IMR-90 (cell line): ENCODE measurements at regions not wholly inside any gene's neighbourhood (a gene's known extent, or its start where the extent isn't known, plus 50 kb on each side); places are given as distances from the start of the nearest gene placed in this dataset.

ENCODE experiments used
- ATAC-seq: fragments of 200-7000 bp; cut with Tn5 transposase; 2 replicates; pipeline ENCODE4 v1.9.1; 2020; ENCODE audit warnings: low read depth, mild to moderate bottlenecking, moderate library complexity
- BruUV-seq: library from RNA; stranded (reverse); fragments of 400-500 nt; replicated peaks from 2 replicates; lab custom pipeline; 2021; lab: Mats Ljungman, UMichigan
- CTCF ChIA-PET: fragments of 300-600 bp; formaldehyde crosslinking; extraction: SDS; loops from one replicate; lab custom pipeline; 2021; ENCODE audit warnings: antibody characterized with exemption; lab: Yijun Ruan, JAX
- POLR2A ChIA-PET: fragments of 300-600 bp; sonication (Branson Sonifier 250); formaldehyde crosslinking; loops from one replicate; lab custom pipeline; 2022; ENCODE audit warnings: antibody characterized with exemption; ENCODE audit not compliant: unreplicated experiment; lab: Charles Lee
- DNase-seq: peaks from one replicate; pipeline ENCODE4 v3.0.0; 2013
- H2AFZ ChIP-seq: replicated peaks from 2 replicates; pipeline ENCODE3; 2013; ENCODE audit warnings: low read length, mild to moderate bottlenecking; ENCODE audit not compliant: poor library complexity
- H2AK5ac ChIP-seq: 2 replicates; pipeline ENCODE4 v1.6.1; 2013; ENCODE audit warnings: low read depth, low read length, inconsistent platforms
- H2AK9ac ChIP-seq: replicated peaks from 2 replicates; pipeline ENCODE3; 2013; ENCODE audit warnings: mild to moderate bottlenecking, low read depth, low read length, moderate library complexity; ENCODE audit not compliant: poor library complexity
- H2BK120ac ChIP-seq: 2 replicates; pipeline ENCODE4 v1.6.1; 2013; ENCODE audit warnings: low read depth, low read length, inconsistent platforms
- H2BK15ac ChIP-seq: 3 replicates; pipeline ENCODE4 v1.6.1; 2013; ENCODE audit warnings: low read depth, low read length, inconsistent platforms
- H2BK20ac ChIP-seq: 2 replicates; pipeline ENCODE4 v1.6.1; 2013; ENCODE audit warnings: low read depth, mild to moderate bottlenecking, inconsistent platforms, low read length, moderate library complexity
- H2BK5ac ChIP-seq: 2 replicates; pipeline ENCODE4 v1.6.1; 2013; ENCODE audit warnings: mild to moderate bottlenecking, low read depth, low read length, inconsistent platforms; ENCODE audit not compliant: poor library complexity, severe bottlenecking
- H3K14ac ChIP-seq: replicated peaks from 2 replicates; pipeline ENCODE4 v1.6.1; 2013; ENCODE audit warnings: low read depth, low read length, inconsistent platforms
- H3K18ac ChIP-seq: 2 replicates; pipeline ENCODE4 v1.6.1; 2013; ENCODE audit warnings: low read depth, low read length, control low read depth
- H3K23ac ChIP-seq: 2 replicates; pipeline ENCODE4 v1.6.1; 2013; ENCODE audit warnings: low read depth, low read length, inconsistent platforms
- H3K27ac ChIP-seq: 2 replicates; pipeline ENCODE4 v1.5.1; 2013; ENCODE audit warnings: mild to moderate bottlenecking, control low read depth, low read length; ENCODE audit not compliant: insufficient read depth
- H3K27me3 ChIP-seq: 2 replicates; pipeline ENCODE4 v1.6.1; 2013; ENCODE audit warnings: low read length; ENCODE audit not compliant: control insufficient read depth, insufficient read depth
- H3K36me3 ChIP-seq: 2 replicates; pipeline ENCODE4 v1.6.1; 2013; ENCODE audit warnings: low read length, mixed read lengths; ENCODE audit not compliant: control insufficient read depth, insufficient read depth
- H3K4ac ChIP-seq: 2 replicates; pipeline ENCODE4 v1.6.1; 2013; ENCODE audit warnings: low read depth, low read length, inconsistent platforms
- H3K4me1 ChIP-seq: 2 replicates; pipeline ENCODE4 v1.6.1; 2013; ENCODE audit warnings: low read length, mixed read lengths; ENCODE audit not compliant: control insufficient read depth, insufficient read depth
- H3K4me2 ChIP-seq: 2 replicates; pipeline ENCODE4 v1.6.1; 2013; ENCODE audit warnings: low read depth, mild to moderate bottlenecking, control low read depth, low read length, moderate library complexity
- H3K4me3 ChIP-seq: 2 replicates; pipeline ENCODE4 v1.5.1; 2013; ENCODE audit warnings: low read depth, mild to moderate bottlenecking, control low read depth, low read length, moderate library complexity; ENCODE audit not compliant: insufficient read depth
- H3K56ac ChIP-seq: 2 replicates; pipeline ENCODE4 v1.6.1; 2013; ENCODE audit warnings: low read length, inconsistent platforms; ENCODE audit not compliant: insufficient read depth; ENCODE audit errors: extremely low read depth
- H3K79me1 ChIP-seq, 2 experiments: 2 replicates each; pipeline ENCODE4 v1.6.1; 2013; ENCODE audit warnings: low read length in 2 of 2, inconsistent platforms in 1 of 2, low read depth in 1 of 2
- H3K9ac ChIP-seq: 2 replicates; pipeline ENCODE4 v1.6.1; 2013; ENCODE audit warnings: low read depth, low read length, control low read depth
- H3K9me1 ChIP-seq: 2 replicates; pipeline ENCODE4 v1.6.1; 2013; ENCODE audit warnings: low read length, inconsistent platforms; ENCODE audit not compliant: insufficient read depth
- H3K9me3 ChIP-seq: 2 replicates; pipeline ENCODE4 v1.6.1; 2013; ENCODE audit warnings: low read length; ENCODE audit not compliant: control insufficient read depth, insufficient read depth
- H4K20me1 ChIP-seq: 2 replicates; pipeline ENCODE4 v1.6.1; 2013; ENCODE audit warnings: low read length, inconsistent platforms; ENCODE audit not compliant: insufficient read depth
- H4K5ac ChIP-seq: 2 replicates; pipeline ENCODE4 v1.6.1; 2013; ENCODE audit warnings: mild to moderate bottlenecking, low read depth, low read length, control low read depth
- H4K8ac ChIP-seq, 2 experiments: 2 replicates each; pipeline ENCODE4 v1.6.1; 2013; ENCODE audit warnings: low read depth in 2 of 2, low read length in 2 of 2, control low read depth in 1 of 2, inconsistent platforms in 1 of 2
- H4K91ac ChIP-seq: 2 replicates; pipeline ENCODE4 v1.6.1; 2013; ENCODE audit warnings: low read depth, low read length, inconsistent platforms; ENCODE audit not compliant: insufficient read depth
- MXI1 ChIP-seq: IDR thresholded peaks from 2 replicates; pipeline ENCODE4 v1.6.1; 2012; ENCODE audit warnings: low read depth, mild to moderate bottlenecking, low read length, moderate library complexity, borderline replicate concordance
- WGBS, 2 experiments: methylation state at CpG; one replicate each; pipeline versions ENCODE4 v1.1.5 to v1.1.7; 2013; ENCODE audit warnings: missing lambda C conversion rate in 2 of 2; ENCODE audit not compliant: insufficient read length in 1 of 2; ENCODE audit errors: extremely low coverage in 2 of 2; 5-methylcytosine and 5-hydroxymethylcytosine counted together
- dilution Hi-C: fragments of 300-500 bp; cut with HindIII; formaldehyde crosslinking; loops from one replicate; pipeline ENCODE4 v1.14.3; 2018; ENCODE audit warnings: low sequenced_read_pairs; ENCODE audit not compliant: unreplicated experiment
- in situ Hi-C: fragments of 300-500 bp; cut with MboI; formaldehyde crosslinking; loops from 3 replicates; pipeline ENCODE4 v1.14.3; 2019; ENCODE audit warnings: low sequenced_read_pairs, inconsistent platforms, mixed read lengths
- intact Hi-C: fragments of 100-400 bp; cut with micrococcal nuclease; formaldehyde crosslinking; loops from 2 replicates; pipeline ENCODE4 v1.10.0; 2022
- TF ChIP-seq, protein P1 (sequence below): fragments of 150-350 bp; IDR thresholded peaks from 2 replicates; pipeline ENCODE4 v1.6.1; 2016; ENCODE audit warnings: low read depth, mild to moderate bottlenecking, low read length, moderate library complexity, borderline replicate concordance

GRCh38 chr4:94015956-94016355 lies 187.4 kb downstream of the ATOH1 start:
- no peak overlapping the region for H2BK120ac ChIP-seq
- H3K4me1 ChIP-seq = no peaks in the 10 kb centered on the region
- no peak overlapping the region for H2AFZ ChIP-seq
- no peak overlapping the region for H2AK5ac ChIP-seq
- no peak overlapping the region for H3K4me3 ChIP-seq
- H2BK20ac ChIP-seq = no peak overlapping the region
- H3K27ac ChIP-seq = no peak overlapping the region
- TF ChIP-seq, protein P1, sequence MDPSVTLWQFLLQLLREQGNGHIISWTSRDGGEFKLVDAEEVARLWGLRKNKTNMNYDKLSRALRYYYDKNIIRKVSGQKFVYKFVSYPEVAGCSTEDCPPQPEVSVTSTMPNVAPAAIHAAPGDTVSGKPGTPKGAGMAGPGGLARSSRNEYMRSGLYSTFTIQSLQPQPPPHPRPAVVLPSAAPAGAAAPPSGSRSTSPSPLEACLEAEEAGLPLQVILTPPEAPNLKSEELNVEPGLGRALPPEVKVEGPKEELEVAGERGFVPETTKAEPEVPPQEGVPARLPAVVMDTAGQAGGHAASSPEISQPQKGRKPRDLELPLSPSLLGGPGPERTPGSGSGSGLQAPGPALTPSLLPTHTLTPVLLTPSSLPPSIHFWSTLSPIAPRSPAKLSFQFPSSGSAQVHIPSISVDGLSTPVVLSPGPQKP = no peak
- no peak for TF ChIP-seq MXI1
- no peaks in the 10 kb centered on the region for H3K79me1 ChIP-seq
- DNase-seq (no peak), ATAC-seq (no peak)
- no peak overlapping the region for H2BK15ac ChIP-seq
- H2AK9ac ChIP-seq = no peak overlapping the region
- H4K8ac ChIP-seq = no peak overlapping the region
- no peak overlapping the region for H4K5ac ChIP-seq
- no peak overlapping the region for H3K23ac ChIP-seq
- H3K9me3 ChIP-seq = no peaks in the 10 kb centered on the region
- no peak overlapping the region for H3K4me2 ChIP-seq
- H3K36me3 ChIP-seq = no peaks in the 10 kb centered on the region
- in situ Hi-C loops (no loop called here), dilution Hi-C loops (no loop called here), intact Hi-C loops (no loop called here)
- no peak overlapping the region for H2BK5ac ChIP-seq
- H3K9ac ChIP-seq = no peak overlapping the region
- H3K9me1 ChIP-seq = no peaks in the 10 kb centered on the region
- no peaks in the 10 kb centered on the region for H4K20me1 ChIP-seq
- no peak overlapping the region for H4K91ac ChIP-seq
- no peak overlapping the region for H3K14ac ChIP-seq
- H3K27me3 ChIP-seq = no peaks in the 10 kb centered on the region
- no TSS peak for BruUV-seq
- H3K56ac ChIP-seq = no peak overlapping the region
- WGBS, 2 experiments = no CpG with 5 or more reads among the region's 1 CpG
- ChIA-PET POLR2A (no interaction called here), CTCF (no interaction called here)
- H3K4ac ChIP-seq = no peak overlapping the region
- H3K18ac ChIP-seq = no peak overlapping the region
